GM23248 (cell line): ENCODE measurements at regions not wholly inside any gene's neighbourhood (a gene's known extent, or its start where the extent isn't known, plus 50 kb on each side); places are given as distances from the start of the nearest gene placed in this dataset.

ENCODE experiments used
- EZH2 ChIP-seq: fragments of 200-600 bp; sonication (generic); IDR thresholded peaks from 2 replicates; pipeline ENCODE4 v1.6.1; 2018; ENCODE audit warnings: antibody characterized with exemption, mild to moderate bottlenecking; ENCODE audit not compliant: insufficient read depth, poor library complexity, severe bottlenecking
- EZH2phosphoT487 ChIP-seq: fragments of 200-600 bp; sonication (generic); IDR thresholded peaks from 2 replicates; pipeline ENCODE4 v1.6.1; 2018; ENCODE audit warnings: antibody characterized with exemption, moderate library complexity, mild to moderate bottlenecking, low read depth; ENCODE audit not compliant: insufficient read depth

DNA sequence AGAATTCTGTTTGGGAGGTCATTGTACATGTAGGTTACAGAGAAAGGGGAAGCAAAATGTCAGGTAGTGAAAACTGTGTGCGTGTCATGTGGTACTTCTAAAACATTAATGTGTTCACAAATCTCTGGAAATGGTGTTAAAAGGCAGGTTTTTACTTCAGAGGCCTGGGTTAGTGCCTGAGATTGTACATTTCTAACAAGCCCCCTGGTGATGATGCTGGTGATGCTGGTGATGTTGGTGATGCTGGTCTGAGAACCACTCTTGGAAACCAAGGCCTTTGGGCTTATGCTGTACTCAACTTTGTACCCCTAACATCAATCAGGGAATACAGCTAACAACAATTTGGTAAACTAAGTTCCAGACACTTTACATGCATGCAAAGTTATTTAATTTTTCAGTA, 187.1 kb downstream of the SCG2 start:
- TF ChIP-seq EZH2, result no peak
- TF ChIP-seq EZH2phosphoT487, result no peak
